Ascending aorta (tissue), 2 donors: ENCODE measurements at regions not wholly inside any gene's neighbourhood (a gene's known extent, or its start where the extent isn't known, plus 50 kb on each side); places are given as distances from the start of the nearest gene placed in this dataset.

ENCODE experiments used
- DNase-seq, 2 donors: peaks; one replicate each; pipeline ENCODE4 v3.0.0-alpha.2; 2019; ENCODE audit warnings: low spot score in 2 of 2
- H3K27ac ChIP-seq, 2 donors: fragments of 200-600 bp; sonication (generic); one replicate each; pipeline ENCODE4 v1.5.1; 2016 to 2017; ENCODE audit warnings: mild to moderate bottlenecking in 1 of 2
- H3K27me3 ChIP-seq: fragments of 200-600 bp; sonication (generic); one replicate; pipeline ENCODE4 v1.5.1; 2017
- H3K36me3 ChIP-seq, 2 donors: fragments of 200-600 bp; sonication (generic); one replicate each; pipeline ENCODE4 v1.5.1; 2016
- H3K4me1 ChIP-seq, 2 donors: fragments of 200-600 bp; sonication (generic); one replicate each; pipeline ENCODE4 v1.5.1; 2016 to 2017; ENCODE audit warnings: mild to moderate bottlenecking in 1 of 2
- H3K4me3 ChIP-seq, 2 donors: fragments of 200-600 bp; sonication (generic); one replicate each; pipeline ENCODE4 v1.5.1; 2016 to 2017; ENCODE audit warnings: mild to moderate bottlenecking in 1 of 2
- H3K9me3 ChIP-seq, 2 donors: fragments of 200-600 bp; sonication (generic); one replicate each; pipeline ENCODE4 v1.5.1; 2016
- CTCF ChIP-seq, 3 experiments: fragments of 200-600 bp in 2 of 3; fragments of 450-650 bp in 1 of 3; sonication (generic) in 2 of 3; IDR thresholded peaks; one replicate each; pipeline ENCODE4 v1.5.1; 2016 to 2019; ENCODE audit warnings: antibody characterized with exemption in 3 of 3, mild to moderate bottlenecking in 1 of 3, moderate library complexity in 1 of 3
- intact Hi-C: fragments of 100-400 bp; cut with DNase I; formaldehyde crosslinking; loops from one replicate; pipeline ENCODE4 v1.15.1; 2023

- Histone ChIP-seq H3K27ac (no peak overlapping the region), H3K4me1 (no peaks in the 10 kb centered on the region), H3K36me3 (no peaks in the 10 kb centered on the region), H3K9me3 (no peaks in the 10 kb centered on the region), H3K4me3 (no peak overlapping the region), H3K27me3 (no peaks in the 10 kb centered on the region)
- intact Hi-C loops = no loop called here
- no peak for DNase-seq
- TF ChIP-seq CTCF (IDR thresholded peaks at IDR 0.05) = no peak
Measured at GRCh38 chr14:104370256-104370870, 209.2 kb upstream of the C14orf180 start.

GRCh38 chr14:104371031-104371430 lies 208.5 kb upstream of the C14orf180 start:
- DNase-seq = no peak
- Histone ChIP-seq H3K4me3 (no peak overlapping the region), H3K36me3 (no peaks in the 10 kb centered on the region), H3K9me3 (no peaks in the 10 kb centered on the region), H3K27ac (no peak overlapping the region), H3K4me1 (no peaks in the 10 kb centered on the region), H3K27me3 (no peaks in the 10 kb centered on the region)
- intact Hi-C loops = no loop called here
- TF ChIP-seq CTCF (IDR thresholded peaks at IDR 0.05) = no peak

GRCh38 chr14:104371917-104372316 lies 207.6 kb upstream of the C14orf180 start:
- Histone ChIP-seq H3K9me3 (no peaks in the 10 kb centered on the region), H3K27me3 (no peaks in the 10 kb centered on the region), H3K4me1 (no peaks in the 10 kb centered on the region), H3K4me3 (no peak overlapping the region), H3K27ac (no peak overlapping the region), H3K36me3 (no peaks in the 10 kb centered on the region)
- DNase-seq = no peak
- intact Hi-C loops = no loop called here
- TF ChIP-seq CTCF (IDR thresholded peaks at IDR 0.05) = no peak

GRCh38 chr14:104372390-104373054 lies 207.0 kb upstream of the C14orf180 start:
- no peak for DNase-seq
- Histone ChIP-seq H3K9me3 (no peaks in the 10 kb centered on the region), H3K27ac (no peak overlapping the region), H3K4me1 (no peaks in the 10 kb centered on the region), H3K4me3 (no peak overlapping the region), H3K27me3 (no peaks in the 10 kb centered on the region), H3K36me3 (no peaks in the 10 kb centered on the region)
- no peak for TF ChIP-seq CTCF (IDR thresholded peaks at IDR 0.05)
- intact Hi-C loops = no loop called here

- DNase-seq = no peak
- no peaks in the 10 kb centered on the region for H3K4me1 ChIP-seq
- no peaks in the 10 kb centered on the region for H3K9me3 ChIP-seq
- intact Hi-C loops = no loop called here
- H3K27me3 ChIP-seq = no peaks in the 10 kb centered on the region
- H3K36me3 ChIP-seq = no peaks in the 10 kb centered on the region
- no peak overlapping the region for H3K4me3 ChIP-seq
- H3K27ac ChIP-seq = no peak overlapping the region
- TF ChIP-seq CTCF (IDR thresholded peaks at IDR 0.05) = no peak
Measured at GRCh38 chr14:104373055-104373854, 206.3 kb upstream of the C14orf180 start.
